Transverse colon (tissue), 4 donors: ENCODE measurements at regions not wholly inside any gene's neighbourhood (a gene's known extent, or its start where the extent isn't known, plus 50 kb on each side); places are given as distances from the start of the nearest gene placed in this dataset.

ENCODE experiments used
- DNase-seq: peaks from one replicate; pipeline ENCODE4 v3.0.0-alpha.2; 2019
- H3K27ac ChIP-seq, 4 donors: fragments of 200-600 bp; sonication (generic); 2 replicates each; pipeline ENCODE4 v1.5.1; 2016 to 2018; ENCODE audit warnings: inconsistent platforms in 4 of 4
- H3K27me3 ChIP-seq: fragments of 200-600 bp; sonication (generic); 2 replicates; pipeline ENCODE4 v1.5.1; 2017; ENCODE audit warnings: inconsistent platforms
- H3K36me3 ChIP-seq, 4 donors: fragments of 200-600 bp; sonication (generic); 2 replicates each; pipeline ENCODE4 v1.5.1; 2017 to 2019; ENCODE audit warnings: inconsistent platforms in 4 of 4
- H3K4me1 ChIP-seq, 4 donors: fragments of 200-600 bp; sonication (generic); 2 replicates each; pipeline ENCODE4 v1.5.1; 2017 to 2020; ENCODE audit warnings: inconsistent platforms in 4 of 4
- H3K4me3 ChIP-seq, 4 donors: fragments of 200-600 bp; sonication (generic); 1 replicate in 1 of 4; 2 replicates in 3 of 4; pipeline versions ENCODE4 v1.5.1 to v1.6.1; 2017 to 2019; ENCODE audit warnings: inconsistent platforms in 4 of 4
- H3K9me3 ChIP-seq, 2 donors: fragments of 200-600 bp; sonication (generic); 2 replicates each; pipeline ENCODE4 v1.5.1; 2017 to 2019; ENCODE audit warnings: inconsistent platforms in 2 of 2
- CTCF ChIP-seq, 5 experiments: fragments of 200-600 bp in 3 of 5; fragments of 450-650 bp in 2 of 5; sonication (generic) in 3 of 5; IDR thresholded peaks; 1 replicate in 2 of 5; 2 replicates in 3 of 5; pipeline ENCODE4 v1.5.1; 2016 to 2017; ENCODE audit warnings: antibody characterized with exemption in 5 of 5, inconsistent platforms in 3 of 5, mild to moderate bottlenecking in 2 of 5, moderate library complexity in 1 of 5
- EP300 ChIP-seq: sonication (generic); formaldehyde crosslinking; IDR thresholded peaks from one replicate; pipeline ENCODE4 v1.6.1; 2017; ENCODE audit warnings: antibody characterized with exemption, low read depth
- POLR2A ChIP-seq: fragments of 450-650 bp; IDR thresholded peaks from one replicate; pipeline ENCODE4 v1.6.1; 2016; ENCODE audit warnings: antibody characterized with exemption, mild to moderate bottlenecking, moderate library complexity
- POLR2AphosphoS5 ChIP-seq, 3 donors: sonication (generic); formaldehyde crosslinking; IDR thresholded peaks; one replicate each; pipeline ENCODE4 v1.6.1; 2016; ENCODE audit warnings: antibody characterized with exemption in 3 of 3
- WGBS, 2 donors: methylation state at CpG; one replicate each; pipeline ENCODE4 v1.1.5; 2018; ENCODE audit warnings: low coverage in 1 of 2; 5-methylcytosine and 5-hydroxymethylcytosine counted together
- in situ Hi-C, 4 donors: fragments of 200-750 bp; cut with MboI; loops; one replicate each; pipeline versions ENCODE4 v1.15.0 to v1.15.1; 2017; ENCODE audit warnings: low sequenced_read_pairs in 3 of 4, low pct_ligation_motif_present in 1 of 4, low pct_unique_long_range_greater_than_20kb in 1 of 4
- intact Hi-C: fragments of 100-400 bp; cut with DNase I; formaldehyde crosslinking; loops from one replicate; pipeline ENCODE4 v1.15.1; 2023; ENCODE audit warnings: low total_unique reads

- 88% methylated on average over 7 of the region's 7 CpGs; no CpG with 5 or more reads in 1 of the 2 donors for WGBS, 2 donors
- H3K4me1 ChIP-seq: no peaks in the 10 kb centered on the region
- DNase-seq: no peak
- TF ChIP-seq EP300 (no peak), POLR2AphosphoS5 (IDR thresholded peaks at IDR 0.05) (no peak), POLR2A (no peak), CTCF (IDR thresholded peaks at IDR 0.05) (no peak)
- peaks cover 0 to 15% of the 10 kb centered on the region in 2 donors for H3K9me3 ChIP-seq
- intact Hi-C loops: no loop called here
- no peaks in the 10 kb centered on the region for H3K36me3 ChIP-seq
- H3K4me3 ChIP-seq: no peak overlapping the region
- in situ Hi-C loops: no loop called here
- no peaks in the 10 kb centered on the region for H3K27me3 ChIP-seq
- no peak overlapping the region for H3K27ac ChIP-seq
Observed at GRCh38 chr3:166955201-166955939, 424.7 kb downstream of the ZBBX start.

- H3K27me3 ChIP-seq: no peaks in the 10 kb centered on the region
- H3K36me3 ChIP-seq: no peaks in the 10 kb centered on the region
- H3K27ac ChIP-seq: no peak overlapping the region
- no peak overlapping the region for H3K4me3 ChIP-seq
- no peaks in the 10 kb centered on the region for H3K9me3 ChIP-seq
- no peak for DNase-seq
- H3K4me1 ChIP-seq: no peaks in the 10 kb centered on the region
- WGBS, 2 donors: 88 to 89% methylated on average over 3 of the region's 3 CpGs
- in situ Hi-C loops: no loop called here
- TF ChIP-seq CTCF (IDR thresholded peaks at IDR 0.05) (no peak), POLR2A (no peak), EP300 (no peak), POLR2AphosphoS5 (IDR thresholded peaks at IDR 0.05) (no peak)
- intact Hi-C loops: no loop called here
Observed at GRCh38 chr3:166934879-166935278, 445.2 kb downstream of the ZBBX start.

- in situ Hi-C loops: no loop called here
- 100% methylated on average over 1 of the region's 1 CpG; no CpG with 5 or more reads in 1 of the 2 donors for WGBS, 2 donors
Observed at GRCh38 chr3:166917437-166917836, 462.7 kb downstream of the ZBBX start.

GRCh38 chr3:166902374-166902773 lies 477.7 kb downstream of the ZBBX start:
- Histone ChIP-seq H3K4me3 (no peak overlapping the region), H3K4me1 (no peaks in the 10 kb centered on the region), H3K27ac (no peak overlapping the region), H3K36me3 (no peaks in the 10 kb centered on the region), H3K9me3 (no peaks in the 10 kb centered on the region), H3K27me3 (no peaks in the 10 kb centered on the region)
- intact Hi-C loops (no loop called here), in situ Hi-C loops (no loop called here)
- TF ChIP-seq POLR2AphosphoS5 (IDR thresholded peaks at IDR 0.05) (no peak), POLR2A (no peak), CTCF (IDR thresholded peaks at IDR 0.05) (no peak), EP300 (no peak)
- no peak for DNase-seq

More at GRCh38 chr3:166917437-166917836, 462.7 kb downstream of the ZBBX start:
- intact Hi-C loops: no loop called here
- Histone ChIP-seq H3K4me3 (no peak overlapping the region), H3K4me1 (no peaks in the 10 kb centered on the region), H3K27ac (no peak overlapping the region), H3K27me3 (no peaks in the 10 kb centered on the region), H3K36me3 (no peaks in the 10 kb centered on the region), H3K9me3 (peaks cover 0 to under 1% of the 10 kb centered on the region in 2 donors)
- no peak for DNase-seq
- TF ChIP-seq POLR2AphosphoS5 (IDR thresholded peaks at IDR 0.05): no peak
- TF ChIP-seq CTCF (IDR thresholded peaks at IDR 0.05): no peak
- TF ChIP-seq EP300: no peak
- no peak for TF ChIP-seq POLR2A
